ENCODE measurements at regions not wholly inside any gene's neighbourhood (a gene's known extent, or its start where the extent isn't known, plus 50 kb on each side); places are given as distances from the start of the nearest gene placed in this dataset.

- POLR2A ChIA-PET: no interaction called here
- Histone ChIP-seq H3K9me3 (no peaks in the 10 kb centered on the region), H3K4me2 (no peak overlapping the region), H3K27ac (no peak overlapping the region), H3K4me3 (no peak overlapping the region), H3K4me1 (no peaks in the 10 kb centered on the region)
- TF ChIP-seq ATOH8 (CRISPR knock-in tag; IDR thresholded peaks at IDR 0.05; ENCODE audit: low read depth) (no peak), RCOR1 (IDR thresholded peaks at IDR 0.05; ENCODE audit: low read depth, low read length) (no peak), GATA3 (IDR thresholded peaks at IDR 0.05; ENCODE audit: borderline replicate concordance) (no peak), CTCF (IDR thresholded peaks at IDR 0.05) (no peak), MAFK (IDR thresholded peaks at IDR 0.05; ENCODE audit: partially characterized antibody) (peak; percentile 87), HOXB5 (CRISPR knock-in tag; IDR thresholded peaks at IDR 0.05) (no peak), RFX5 (IDR thresholded peaks at IDR 0.05) (no peak), NPAS2 (CRISPR knock-in tag; IDR thresholded peaks at IDR 0.05; ENCODE audit: borderline replicate concordance) (no peak)
- no peak for ATAC-seq
- no peak for FAIRE-seq
- CTCF ChIA-PET: no interaction called here
- DNase-seq (ENCODE audit: low read depth in 1 of 2, low spot score in 1 of 2): no peak
Observed at GRCh38 chr2:142786918-142787702, 90.4 kb upstream of the KYNU start.

- TF ChIP-seq BHLHE40 (IDR thresholded peaks at IDR 0.05; ENCODE audit: low read depth, low read length): no peak
- TF ChIP-seq KDM5A (IDR thresholded peaks at IDR 0.05): no peak
- no peak for TF ChIP-seq MAFK (IDR thresholded peaks at IDR 0.05; ENCODE audit: partially characterized antibody)
- TF ChIP-seq CBX8 (IDR thresholded peaks at IDR 0.05): no peak
- TF ChIP-seq, protein P1, sequence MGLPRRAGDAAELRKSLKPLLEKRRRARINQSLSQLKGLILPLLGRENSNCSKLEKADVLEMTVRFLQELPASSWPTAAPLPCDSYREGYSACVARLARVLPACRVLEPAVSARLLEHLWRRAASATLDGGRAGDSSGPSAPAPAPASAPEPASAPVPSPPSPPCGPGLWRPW (IDR thresholded peaks at IDR 0.05): no peak
- no peak for TF ChIP-seq HDAC2 (IDR thresholded peaks at IDR 0.05)
- TF ChIP-seq RCOR1 (IDR thresholded peaks at IDR 0.05; ENCODE audit: low read depth, low read length): no peak
- TF ChIP-seq JUN (IDR thresholded peaks at IDR 0.05): no peak
- TF ChIP-seq FOSL2 (IDR thresholded peaks at IDR 0.05): no peak
- no peak for TF ChIP-seq FOSL2 (CRISPR knock-in tag; IDR thresholded peaks at IDR 0.05)
- TF ChIP-seq ATOH8 (CRISPR knock-in tag; IDR thresholded peaks at IDR 0.05; ENCODE audit: low read depth): no peak
- no peak for TF ChIP-seq POLR2AphosphoS2 (conservative IDR thresholded peaks at IDR 0.05; ENCODE audit: low read length)
- TF ChIP-seq RFX5 (IDR thresholded peaks at IDR 0.05): no peak
- no peak for TF ChIP-seq HOXB13 (CRISPR knock-in tag; IDR thresholded peaks at IDR 0.05; ENCODE audit: low read depth)
- no peak for TF ChIP-seq E2F6 (IDR thresholded peaks at IDR 0.05; ENCODE audit: borderline replicate concordance, low read depth)
- no peak for TF ChIP-seq ZFP36 (IDR thresholded peaks at IDR 0.05; ENCODE audit: borderline replicate concordance, partially characterized antibody)
- TF ChIP-seq CEBPB (IDR thresholded peaks at IDR 0.05): no peak
- TF ChIP-seq PHF8 (IDR thresholded peaks at IDR 0.05; ENCODE audit: borderline replicate concordance, low read depth): no peak
- TF ChIP-seq RAD21 (conservative IDR thresholded peaks at IDR 0.05 in 1 of 2, IDR thresholded peaks at IDR 0.05 in 1 of 2): no peak
- FAIRE-seq (no peak), DNase-seq (ENCODE audit: low read depth in 1 of 2, low spot score in 1 of 2) (no peak), ATAC-seq (no peak)
- H3K27ac ChIP-seq: no peak overlapping the region
- ChIA-PET CTCF (no interaction called here), POLR2A (no interaction called here)
- H3K4me3 ChIP-seq: no peak overlapping the region
- 83% methylated on average over 4 of the region's 4 CpGs for WGBS (ENCODE audit: missing lambda C conversion rate)
- no peaks in the 10 kb centered on the region for H3K9me3 ChIP-seq
- no peak overlapping the region for H3K4me2 ChIP-seq
- no peaks in the 10 kb centered on the region for H3K4me1 ChIP-seq
Observed at GRCh38 chr2:142782942-142783443, 94.5 kb upstream of the KYNU start.

Measured in A549 (cell line).